K562 (cell line): ENCODE measurements at regions not wholly inside any gene's neighbourhood (a gene's known extent, or its start where the extent isn't known, plus 50 kb on each side); places are given as distances from the start of the nearest gene placed in this dataset.

ENCODE experiments used
- ATAC-seq: fragments of 200-7000 bp; cut with Tn5 transposase; 3 replicates; pipeline ENCODE4 v1.9.1; 2020; ENCODE audit warnings: moderate library complexity
- BruUV-seq: library from RNA; stranded (reverse); fragments of 400-500 nt; replicated peaks from 2 replicates; lab custom pipeline; 2021; lab: Mats Ljungman, UMichigan
- CTCF ChIA-PET: fragments of 300-600 bp; formaldehyde crosslinking; extraction: SDS; loops from one replicate; lab custom pipeline; 2021; ENCODE audit warnings: low intra/inter-chr PET ratio; lab: Yijun Ruan, JAX
- POLR2A ChIA-PET: fragments of 300-600, 350-650 bp; sonication (Branson Sonifier 250); formaldehyde crosslinking; extraction: SDS; loops from one replicate; lab custom pipeline; 2021; ENCODE audit warnings: antibody characterized with exemption, inconsistent platforms; lab: Yijun Ruan, JAX
- DNase-seq, 4 experiments: peaks; one replicate each; pipeline versions ENCODE4 v3.0.0 to v3.0.0-alpha.2; 2011 to 2018; ENCODE audit warnings: low spot score in 3 of 4, mixed read lengths in 3 of 4; ENCODE audit errors: extremely low read depth in 1 of 4
- FAIRE-seq: peaks from 2 replicates; lab custom pipeline; 2011; peaks lifted over from hg19 to GRCh38; lab: Jason Lieb, UNC
- H2AFZ ChIP-seq: 2 replicates; pipeline ENCODE4 v1.6.0; 2011; ENCODE audit warnings: low read depth, low read length, control low read depth, inconsistent platforms
- H3K27ac ChIP-seq: fragments of 200-600 bp; 3 replicates; pipeline ENCODE4 v1.8.0; 2011; ENCODE audit warnings: low read depth, mild to moderate bottlenecking, control low read depth, inconsistent platforms, low read length, moderate library complexity, mixed read lengths; ENCODE audit errors: extremely low read depth
- H3K27me3 ChIP-seq, 2 experiments: fragments of 300-600 bp in 1 of 2; 2 replicates in 1 of 2; 3 replicates in 1 of 2; pipeline versions ENCODE4 v1.6.0 to v1.8.0; 2011; ENCODE audit warnings: inconsistent platforms in 2 of 2, low read length in 2 of 2, mild to moderate bottlenecking in 1 of 2, mixed read lengths in 1 of 2, moderate library complexity in 1 of 2; ENCODE audit not compliant: control insufficient read depth in 2 of 2, insufficient read depth in 2 of 2
- H3K36me3 ChIP-seq: fragments of 300-600 bp; 3 replicates; pipeline ENCODE4 v1.8.0; 2011; ENCODE audit warnings: mild to moderate bottlenecking, low read length, inconsistent platforms; ENCODE audit not compliant: control insufficient read depth, insufficient read depth
- H3K4me1 ChIP-seq, 2 experiments: fragments of 200-600 bp in 1 of 2; replicated peaks in 1 of 2; 2 replicates in 1 of 2; 3 replicates in 1 of 2; pipeline versions ENCODE4 v1.5.1 to v1.8.0; 2011; ENCODE audit warnings: inconsistent platforms in 2 of 2, low read length in 2 of 2, mild to moderate bottlenecking in 1 of 2, mixed read lengths in 1 of 2, moderate library complexity in 1 of 2; ENCODE audit not compliant: control insufficient read depth in 2 of 2, insufficient read depth in 2 of 2
- H3K4me2 ChIP-seq: 2 replicates; pipeline ENCODE4 v1.6.1; 2011; ENCODE audit warnings: low read length, control low read depth, inconsistent platforms, mixed read lengths; ENCODE audit not compliant: insufficient read depth
- H3K4me3 ChIP-seq: fragments of 200-600 bp; sonication (generic), shearing (Covaris generic); 2 replicates; pipeline ENCODE4 v1.5.1; 2016; ENCODE audit warnings: control low read depth, inconsistent platforms
- H3K79me2 ChIP-seq: fragments of 200-600 bp; 3 replicates; pipeline ENCODE4 v1.8.0; 2011; ENCODE audit warnings: low read length, inconsistent platforms; ENCODE audit not compliant: control insufficient read depth, insufficient read depth
- H3K9ac ChIP-seq, 2 experiments: 2 replicates each; pipeline versions ENCODE4 v1.6.0 to v1.6.1; 2011; ENCODE audit warnings: low read depth in 2 of 2, low read length in 2 of 2, control low read depth in 1 of 2, inconsistent platforms in 1 of 2, mild to moderate bottlenecking in 1 of 2, mixed read lengths in 1 of 2; ENCODE audit not compliant: insufficient read depth in 1 of 2
- H3K9me1 ChIP-seq: one replicate; pipeline ENCODE4 v1.6.0; 2011; ENCODE audit warnings: inconsistent platforms, mild to moderate bottlenecking, low read length, moderate library complexity; ENCODE audit not compliant: control insufficient read depth, insufficient read depth
- H3K9me3 ChIP-seq: replicated peaks from 2 replicates; pipeline ENCODE4 v1.5.1; 2011; ENCODE audit warnings: low read depth, low read length, inconsistent platforms; ENCODE audit not compliant: control insufficient read depth, insufficient read depth
- H4K20me1 ChIP-seq: replicated peaks from 2 replicates; pipeline ENCODE4 v1.6.1; 2011; ENCODE audit warnings: low read length, inconsistent platforms, mixed read lengths; ENCODE audit not compliant: control insufficient read depth, insufficient read depth
- ARID1B ChIP-seq: fragments of 450-650 bp; IDR thresholded peaks from 2 replicates; pipeline ENCODE4 v1.6.1; 2016; ENCODE audit warnings: antibody characterized with exemption, mild to moderate bottlenecking, inconsistent platforms
- CBX5 ChIP-seq: IDR thresholded peaks from 2 replicates; pipeline ENCODE4 v1.6.1; 2014; ENCODE audit warnings: low read depth, borderline replicate concordance
- DNMT1 ChIP-seq: fragments of 450-650 bp; IDR thresholded peaks from 2 replicates; pipeline ENCODE4 v1.6.1; 2016; ENCODE audit warnings: antibody characterized with exemption, mild to moderate bottlenecking
- LARP7 ChIP-seq: fragments of 450-650 bp; IDR thresholded peaks from 2 replicates; pipeline ENCODE4 v1.6.1; 2016
- MCM5 ChIP-seq: fragments of 450-650 bp; IDR thresholded peaks from 2 replicates; pipeline ENCODE4 v1.6.1; 2016; ENCODE audit warnings: low read depth
- MXI1 ChIP-seq: IDR thresholded peaks from 2 replicates; pipeline ENCODE4 v1.6.1; 2011; ENCODE audit warnings: low read depth, mild to moderate bottlenecking, improper control_type of control experiment, low read length
- POLR2AphosphoS5 ChIP-seq: IDR thresholded peaks from 2 replicates; pipeline ENCODE4 v1.6.1; 2011; ENCODE audit warnings: mild to moderate bottlenecking, low read depth, low read length, moderate library complexity; ENCODE audit not compliant: control insufficient read depth, insufficient read depth
- SMAD4 ChIP-seq: fragments of 250-450 bp; sonication (Bioruptor Pico); conservative IDR thresholded peaks from 2 replicates; pipeline ENCODE4 v1.8.0; 2021; ENCODE audit warnings: inconsistent platforms, mild to moderate bottlenecking, moderate library complexity
- SMC3 ChIP-seq: conservative IDR thresholded peaks from 2 replicates; pipeline ENCODE4 v1.6.1; 2011; ENCODE audit warnings: low read depth, low read length, improper control_type of control experiment; ENCODE audit not compliant: insufficient read depth
- TEAD1 ChIP-seq, 2 experiments: fragments of 450-650 bp in 1 of 2; sonication (generic) in 1 of 2; formaldehyde crosslinking; IDR thresholded peaks; 2 replicates each; pipeline versions ENCODE4 v1.4.0 to v1.8.0; 2020 to 2022; ENCODE audit warnings: mild to moderate bottlenecking in 2 of 2, missing genetic modification reagents in 1 of 2
- ZNF197 ChIP-seq: fragments of 200-800 bp; sonication (Bioruptor generic); IDR thresholded peaks from 2 replicates; pipeline ENCODE4 v1.6.1; 2016; ENCODE audit warnings: low read depth, missing genetic modification characterization, missing compliant biosample characterization
- WGBS: fragments of 100-300 bp; shearing (Covaris generic); methylation state at CpG from one replicate; pipeline ENCODE4 v1.1.6; 2016; ENCODE audit warnings: low coverage, mixed read lengths; ENCODE audit not compliant: insufficient coverage; ENCODE audit errors: missing lambda C conversion rate; 5-methylcytosine and 5-hydroxymethylcytosine counted together
- in situ Hi-C: fragments of 300-500 bp; cut with MboI; formaldehyde crosslinking; loops from 4 replicates; pipeline ENCODE4 v1.15.0; 2018; ENCODE audit warnings: inconsistent platforms, mixed read lengths
- intact Hi-C: fragments of 100-400 bp; cut with micrococcal nuclease; formaldehyde crosslinking; loops from 2 replicates; pipeline ENCODE4 v1.14.2; 2022
- TF ChIP-seq, protein P1 (sequence below): fragments of 450-650 bp; IDR thresholded peaks from 2 replicates; pipeline ENCODE4 v1.6.1; 2016
- TF ChIP-seq, protein P2 (sequence below): sonication (generic); formaldehyde crosslinking; IDR thresholded peaks from 2 replicates; pipeline ENCODE4 v1.8.1; 2023; ENCODE audit warnings: mild to moderate bottlenecking, missing genetic modification reagents

DNA sequence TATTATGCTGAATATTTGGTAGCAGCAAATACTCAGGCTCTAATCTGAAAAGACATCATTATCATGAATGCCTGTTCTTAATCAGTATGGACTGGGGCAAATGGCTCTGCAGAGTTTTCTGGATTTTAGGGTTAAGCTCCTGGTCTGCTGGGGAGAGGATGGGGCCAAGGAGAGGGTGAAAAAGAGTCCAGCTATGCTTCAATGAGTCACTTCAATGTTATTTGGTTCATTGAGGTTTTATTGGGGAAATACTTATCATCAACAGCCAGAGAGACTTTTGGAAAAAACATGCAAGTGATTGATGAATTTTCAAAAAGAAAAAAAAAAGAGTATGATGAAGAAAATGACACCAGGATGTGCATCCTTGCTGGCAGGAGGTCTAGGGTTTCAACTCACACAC lies 278.3 kb downstream of the UQCRFS1 start:
- FAIRE-seq (no peak), DNase-seq (no peak), ATAC-seq (no peak)
- no peaks in the 10 kb centered on the region for H3K36me3 ChIP-seq
- H3K4me1 ChIP-seq, result no peaks in the 10 kb centered on the region
- H3K9ac ChIP-seq, result no peak overlapping the region
- in situ Hi-C loops, result no loop called here
- H4K20me1 ChIP-seq, result no peaks in the 10 kb centered on the region
- H3K9me3 ChIP-seq, result no peaks in the 10 kb centered on the region
- ChIA-PET POLR2A (no interaction called here), CTCF (no interaction called here)
- no peak overlapping the region for H3K4me3 ChIP-seq
- intact Hi-C loops, result no loop called here
- no TSS peak for BruUV-seq
- H3K27ac ChIP-seq, result no peak overlapping the region
- H3K4me2 ChIP-seq, result no peak overlapping the region
- H2AFZ ChIP-seq, result no peak overlapping the region
- peaks cover 0 to 4% of the 10 kb centered on the region in 2 experiments; a peak in 1 of 5 replicates for H3K27me3 ChIP-seq
- H3K79me2 ChIP-seq, result no peaks in the 10 kb centered on the region
- no peak for TF ChIP-seq ARID1B
- no peak for TF ChIP-seq MXI1
- no peak for TF ChIP-seq TEAD1 (CRISPR knock-in tag; IDR thresholded peaks at IDR 0.05)
- TF ChIP-seq, all 486 proteins: peak for 0
- H3K9me1 ChIP-seq, result no peaks in the 10 kb centered on the region

DNA sequence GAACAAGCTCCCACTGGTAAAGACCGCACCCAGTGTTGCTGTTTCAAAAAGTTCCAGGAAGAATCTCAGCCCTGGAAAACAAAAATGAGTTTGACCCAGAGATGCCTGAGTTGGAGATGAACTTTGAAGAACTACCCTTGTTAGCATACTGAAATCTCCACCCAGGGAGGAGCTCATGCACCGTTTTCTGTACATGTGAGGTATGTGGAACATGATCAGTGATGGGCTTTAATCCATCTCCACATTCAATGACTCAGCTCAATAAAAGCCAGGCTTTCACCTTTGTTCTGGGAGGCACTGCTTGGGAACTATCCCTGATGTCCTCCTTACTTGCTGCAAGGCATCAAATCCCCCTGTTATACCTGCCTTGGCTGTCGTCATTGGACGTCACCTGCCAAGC lies 279.9 kb downstream of the UQCRFS1 start:
- Histone ChIP-seq H3K4me3 (no peak overlapping the region), H3K9me1 (no peaks in the 10 kb centered on the region), H3K4me2 (no peak overlapping the region), H3K9ac (no peak overlapping the region), H3K4me1 (no peaks in the 10 kb centered on the region), H4K20me1 (no peaks in the 10 kb centered on the region), H2AFZ (no peak overlapping the region), H3K27me3 (peaks cover 0 to 4% of the 10 kb centered on the region in 2 experiments; a peak in 1 of 5 replicates), H3K36me3 (no peaks in the 10 kb centered on the region), H3K79me2 (no peaks in the 10 kb centered on the region), H3K27ac (no peak overlapping the region), H3K9me3 (no peaks in the 10 kb centered on the region)
- no peak for ATAC-seq
- 4% methylated on average over 4 of the region's 4 CpGs for WGBS
- no peak for DNase-seq
- in situ Hi-C loops, result no loop called here
- ChIA-PET CTCF (interaction anchor here (0.7 kb wide), 1 partner anchor 1340 kb away, joined by 3 read pairs; no protein-coding TSS in a partner anchor), POLR2A (no interaction called here)
- no TSS peak for BruUV-seq
- intact Hi-C loops, result no loop called here
- FAIRE-seq, result no peak
- TF ChIP-seq, protein P1, sequence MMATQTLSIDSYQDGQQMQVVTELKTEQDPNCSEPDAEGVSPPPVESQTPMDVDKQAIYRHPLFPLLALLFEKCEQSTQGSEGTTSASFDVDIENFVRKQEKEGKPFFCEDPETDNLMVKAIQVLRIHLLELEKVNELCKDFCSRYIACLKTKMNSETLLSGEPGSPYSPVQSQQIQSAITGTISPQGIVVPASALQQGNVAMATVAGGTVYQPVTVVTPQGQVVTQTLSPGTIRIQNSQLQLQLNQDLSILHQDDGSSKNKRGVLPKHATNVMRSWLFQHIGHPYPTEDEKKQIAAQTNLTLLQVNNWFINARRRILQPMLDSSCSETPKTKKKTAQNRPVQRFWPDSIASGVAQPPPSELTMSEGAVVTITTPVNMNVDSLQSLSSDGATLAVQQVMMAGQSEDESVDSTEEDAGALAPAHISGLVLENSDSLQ, result no peak
- TF ChIP-seq, protein P2, sequence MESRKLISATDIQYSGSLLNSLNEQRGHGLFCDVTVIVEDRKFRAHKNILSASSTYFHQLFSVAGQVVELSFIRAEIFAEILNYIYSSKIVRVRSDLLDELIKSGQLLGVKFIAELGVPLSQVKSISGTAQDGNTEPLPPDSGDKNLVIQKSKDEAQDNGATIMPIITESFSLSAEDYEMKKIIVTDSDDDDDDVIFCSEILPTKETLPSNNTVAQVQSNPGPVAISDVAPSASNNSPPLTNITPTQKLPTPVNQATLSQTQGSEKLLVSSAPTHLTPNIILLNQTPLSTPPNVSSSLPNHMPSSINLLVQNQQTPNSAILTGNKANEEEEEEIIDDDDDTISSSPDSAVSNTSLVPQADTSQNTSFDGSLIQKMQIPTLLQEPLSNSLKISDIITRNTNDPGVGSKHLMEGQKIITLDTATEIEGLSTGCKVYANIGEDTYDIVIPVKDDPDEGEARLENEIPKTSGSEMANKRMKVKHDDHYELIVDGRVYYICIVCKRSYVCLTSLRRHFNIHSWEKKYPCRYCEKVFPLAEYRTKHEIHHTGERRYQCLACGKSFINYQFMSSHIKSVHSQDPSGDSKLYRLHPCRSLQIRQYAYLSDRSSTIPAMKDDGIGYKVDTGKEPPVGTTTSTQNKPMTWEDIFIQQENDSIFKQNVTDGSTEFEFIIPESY, result no peak
- TF ChIP-seq LARP7 (no peak), MCM5 (no peak), ZNF197 (CRISPR knock-in tag) (no peak), POLR2AphosphoS5 (no peak), CBX5 (no peak), DNMT1 (no peak), SMC3 (no peak), SMAD4 (CRISPR knock-in tag) (no peak)
